H1 (cell line): ENCODE measurements at regions not wholly inside any gene's neighbourhood (a gene's known extent, or its start where the extent isn't known, plus 50 kb on each side); places are given as distances from the start of the nearest gene placed in this dataset.

Experiments
- CTCF ChIA-PET: fragments of 300-600 bp; sonication (Branson Sonifier 250); formaldehyde crosslinking; loops from one replicate; lab custom pipeline; 2021; ENCODE audit not compliant: partially characterized antibody; lab: Charles Lee
- POLR2A ChIA-PET: fragments of 300-600 bp; sonication (Branson Sonifier 250); formaldehyde crosslinking; loops from one replicate; lab custom pipeline; 2021; ENCODE audit warnings: inconsistent platforms; ENCODE audit not compliant: partially characterized antibody; lab: Charles Lee
- DNase-seq, 2 experiments: peaks; one replicate each; pipeline versions ENCODE4 v3.0.0 to v3.0.0-alpha.2; 2010 to 2022; ENCODE audit warnings: low spot score in 2 of 2, low read depth in 1 of 2, mixed read lengths in 1 of 2
- FAIRE-seq: peaks from 2 replicates; lab custom pipeline; 2011; peaks lifted over from hg19 to GRCh38; lab: Jason Lieb, UNC
- H2AFZ ChIP-seq: 2 replicates; pipeline ENCODE4 v1.8.1; 2012; ENCODE audit warnings: low read length, inconsistent platforms
- H2AK5ac ChIP-seq: 2 replicates; pipeline ENCODE4 v1.6.1; 2013; ENCODE audit warnings: low read depth, low read length
- H2BK120ac ChIP-seq: replicated peaks from 2 replicates; pipeline ENCODE3; 2013; ENCODE audit warnings: low read depth, low read length, inconsistent platforms
- H2BK12ac ChIP-seq: 2 replicates; pipeline ENCODE4 v1.6.1; 2013; ENCODE audit warnings: low read depth, low read length
- H2BK15ac ChIP-seq: 2 replicates; pipeline ENCODE4 v1.6.1; 2013; ENCODE audit warnings: low read length
- H2BK20ac ChIP-seq: 2 replicates; pipeline ENCODE4 v1.6.1; 2013; ENCODE audit warnings: low read length
- H2BK5ac ChIP-seq: 2 replicates; pipeline ENCODE4 v1.6.1; 2013; ENCODE audit warnings: low read depth, low read length
- H3K14ac ChIP-seq: 2 replicates; pipeline ENCODE4 v1.6.1; 2013; ENCODE audit warnings: inconsistent platforms; ENCODE audit not compliant: insufficient read length
- H3K18ac ChIP-seq: 2 replicates; pipeline ENCODE4 v1.6.1; 2013; ENCODE audit warnings: low read length; ENCODE audit errors: extremely low read depth
- H3K23ac ChIP-seq: 2 replicates; pipeline ENCODE4 v1.6.1; 2013; ENCODE audit warnings: inconsistent platforms; ENCODE audit not compliant: insufficient read length
- H3K23me2 ChIP-seq: 2 replicates; pipeline ENCODE4 v1.6.1; 2013; ENCODE audit warnings: low read depth, low read length
- H3K27ac ChIP-seq: 2 replicates; pipeline ENCODE4 v1.6.1; 2011; ENCODE audit warnings: low read depth, low read length, inconsistent platforms
- H3K27me3 ChIP-seq, 4 experiments: replicated peaks in 1 of 4; 1 replicate in 1 of 4; 2 replicates in 3 of 4; pipeline versions ENCODE4 v1.6.1 to v1.8.1; 2011 to 2013; ENCODE audit warnings: low read length in 3 of 4, mild to moderate bottlenecking in 3 of 4, inconsistent platforms in 2 of 4, mixed read lengths in 2 of 4, moderate library complexity in 1 of 4; ENCODE audit not compliant: control insufficient read depth in 3 of 4, insufficient read depth in 3 of 4; ENCODE audit errors: extremely low read depth in 1 of 4
- H3K36me3 ChIP-seq, 4 experiments: 2 replicates each; pipeline versions ENCODE4 v1.6.1 to v1.8.1; 2011 to 2013; ENCODE audit warnings: mild to moderate bottlenecking in 4 of 4, low read length in 3 of 4, moderate library complexity in 2 of 4, control low read depth in 1 of 4, inconsistent platforms in 1 of 4; ENCODE audit not compliant: insufficient read depth in 4 of 4, control insufficient read depth in 2 of 4
- H3K4ac ChIP-seq: replicated peaks from 2 replicates; pipeline ENCODE3; 2013; ENCODE audit warnings: low read length, low read depth, mixed read lengths, inconsistent platforms; ENCODE audit not compliant: insufficient read length
- H3K4me1 ChIP-seq, 4 experiments: replicated peaks in 1 of 4; 1 replicate in 1 of 4; 2 replicates in 3 of 4; pipeline versions ENCODE4 v1.6.1 to v1.8.1; 2011 to 2013; ENCODE audit warnings: low read length in 3 of 4, inconsistent platforms in 2 of 4, mixed read lengths in 1 of 4; ENCODE audit not compliant: insufficient read depth in 4 of 4, control insufficient read depth in 3 of 4
- H3K4me2 ChIP-seq, 2 experiments: 2 replicates each; pipeline versions ENCODE4 v1.6.1 to v1.8.1; 2011 to 2013; ENCODE audit warnings: low read depth in 2 of 2, low read length in 2 of 2, control low read depth in 1 of 2, inconsistent platforms in 1 of 2, mild to moderate bottlenecking in 1 of 2; ENCODE audit not compliant: insufficient read depth in 1 of 2
- H3K4me3 ChIP-seq, 4 experiments: fragments of 200-600, 300-600 bp in 1 of 4; sonication (generic), shearing (Covaris generic), sonication (Bioruptor Twin) in 1 of 4; 2 replicates each; pipeline versions ENCODE4 v1.5.1 to v1.8.1; 2011 to 2016; ENCODE audit warnings: low read length in 4 of 4, low read depth in 3 of 4, control low read depth in 2 of 4, inconsistent platforms in 2 of 4, mild to moderate bottlenecking in 2 of 4, mixed read lengths in 1 of 4, moderate library complexity in 1 of 4; ENCODE audit not compliant: insufficient read depth in 2 of 4; ENCODE audit errors: extremely low read depth in 1 of 4
- H3K56ac ChIP-seq: replicated peaks from 2 replicates; pipeline ENCODE3; 2013; ENCODE audit warnings: low read depth, mild to moderate bottlenecking, mixed read lengths, low read length, inconsistent platforms; ENCODE audit not compliant: insufficient read length
- H3K79me1 ChIP-seq: 2 replicates; pipeline ENCODE4 v1.6.1; 2013; ENCODE audit warnings: low read depth, low read length, control low read depth
- H3K79me2 ChIP-seq, 2 experiments: 2 replicates each; pipeline versions ENCODE4 v1.6.1 to v1.8.1; 2012 to 2013; ENCODE audit warnings: low read length in 2 of 2, mild to moderate bottlenecking in 2 of 2, inconsistent platforms in 1 of 2; ENCODE audit not compliant: insufficient read depth in 2 of 2, control insufficient read depth in 1 of 2
- H3K9ac ChIP-seq, 4 experiments: replicated peaks in 1 of 4; 1 replicate in 1 of 4; 2 replicates in 3 of 4; pipeline versions ENCODE4 v1.6.1 to v1.8.1; 2011 to 2013; ENCODE audit warnings: low read depth in 3 of 4, low read length in 3 of 4, control low read depth in 2 of 4, mild to moderate bottlenecking in 2 of 4, moderate library complexity in 2 of 4, inconsistent platforms in 1 of 4; ENCODE audit errors: extremely low read depth in 1 of 4
- H3K9me3 ChIP-seq, 2 experiments: 2 replicates each; pipeline versions ENCODE4 v1.6.1 to v1.8.1; 2012 to 2013; ENCODE audit warnings: mild to moderate bottlenecking in 2 of 2, moderate library complexity in 2 of 2, control low read depth in 1 of 2, inconsistent platforms in 1 of 2, low read depth in 1 of 2, low read length in 1 of 2, mixed read lengths in 1 of 2; ENCODE audit not compliant: insufficient read depth in 2 of 2
- H4K20me1 ChIP-seq, 2 experiments: replicated peaks in 1 of 2; 2 replicates each; pipeline versions ENCODE3 to v1.8.1; 2011 to 2013; ENCODE audit warnings: inconsistent platforms in 2 of 2, low read length in 2 of 2, mild to moderate bottlenecking in 1 of 2; ENCODE audit not compliant: insufficient read depth in 2 of 2, control insufficient read depth in 1 of 2
- H4K5ac ChIP-seq: 2 replicates; pipeline ENCODE4 v1.6.1; 2013; ENCODE audit warnings: low read length, low read depth, mixed read lengths, inconsistent platforms; ENCODE audit not compliant: insufficient read length
- H4K8ac ChIP-seq: 2 replicates; pipeline ENCODE4 v1.8.0; 2013; ENCODE audit warnings: mild to moderate bottlenecking, moderate library complexity, low read length, inconsistent platforms; ENCODE audit not compliant: insufficient read depth; ENCODE audit errors: extremely low read depth
- H4K91ac ChIP-seq: replicated peaks from 2 replicates; pipeline ENCODE3; 2013; ENCODE audit warnings: low read length, mixed read lengths, inconsistent platforms; ENCODE audit not compliant: insufficient read length
- BRCA1 ChIP-seq: IDR thresholded peaks from 2 replicates; pipeline ENCODE4 v1.6.1; 2012; ENCODE audit warnings: low read depth, low read length, improper control_type of control experiment
- EGR1 ChIP-seq: IDR thresholded peaks from 2 replicates; pipeline ENCODE4 v1.6.1; 2011; ENCODE audit warnings: low read depth, low read length, borderline replicate concordance
- HDAC2 ChIP-seq, 2 experiments: fragments of 300-600 bp in 1 of 2; sonication (generic) in 1 of 2; IDR thresholded peaks; 2 replicates each; pipeline ENCODE4 v1.6.1; 2011 to 2012; ENCODE audit warnings: low read depth in 2 of 2, low read length in 2 of 2, mild to moderate bottlenecking in 2 of 2, moderate library complexity in 2 of 2, borderline replicate concordance in 1 of 2, inconsistent platforms in 1 of 2
- WGBS, 2 experiments: shearing (Covaris generic) in 1 of 2; methylation state at CpG; one replicate each; pipeline versions ENCODE4 v1.1.6 to v1.1.7; 2013 to 2015; ENCODE audit warnings: low lambda C conversion rate in 2 of 2, mixed read lengths in 2 of 2, inconsistent platforms in 1 of 2, low coverage in 1 of 2, missing lambda C conversion rate in 1 of 2; ENCODE audit not compliant: insufficient replicate concordance in 2 of 2, insufficient coverage in 1 of 2, insufficient read length in 1 of 2; ENCODE audit errors: extremely low coverage in 1 of 2, missing lambda C conversion rate in 1 of 2; 5-methylcytosine and 5-hydroxymethylcytosine counted together

DNA sequence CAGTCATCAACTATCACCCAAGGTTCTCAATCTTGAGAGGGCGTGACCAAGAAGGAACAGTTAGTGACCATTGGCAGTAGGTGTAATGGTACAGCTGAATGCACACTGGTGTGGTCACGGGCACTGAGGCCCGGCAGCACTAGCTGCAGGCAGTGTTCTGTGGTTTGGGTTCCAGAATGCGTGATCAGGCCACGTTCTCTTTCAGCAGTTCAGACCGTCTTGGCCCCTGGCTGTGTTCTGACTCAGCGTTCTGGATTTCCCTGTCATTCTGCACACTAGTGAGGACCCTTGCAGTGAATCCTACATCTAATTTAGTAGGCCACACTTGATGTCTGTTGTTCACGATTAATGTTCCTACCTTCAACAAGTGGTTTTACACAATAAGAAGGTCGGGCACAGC lies 220.5 kb upstream of the SLCO3A1 start:
- no peaks in the 10 kb centered on the region for H4K20me1 ChIP-seq
- H3K79me1 ChIP-seq: no peaks in the 10 kb centered on the region; the same call in 1 of the 2 replicates
- no peak overlapping the region for H2BK12ac ChIP-seq
- no peak overlapping the region for H3K4ac ChIP-seq
- no peak overlapping the region for H3K18ac ChIP-seq
- H3K27me3 ChIP-seq: no peaks in the 10 kb centered on the region
- no peak overlapping the region for H3K56ac ChIP-seq
- no peak overlapping the region for H3K14ac ChIP-seq
- no peak overlapping the region for H2BK5ac ChIP-seq
- H3K23me2 ChIP-seq: no peaks in the 10 kb centered on the region
- H3K4me2 ChIP-seq: no peak overlapping the region
- no peak overlapping the region for H3K27ac ChIP-seq
- H4K5ac ChIP-seq: no peak overlapping the region
- H3K36me3 ChIP-seq: no peaks in the 10 kb centered on the region
- H2BK20ac ChIP-seq: no peak overlapping the region
- FAIRE-seq (no peak), DNase-seq (no peak)
- no peak overlapping the region for H3K4me3 ChIP-seq
- H3K9ac ChIP-seq: no peak overlapping the region
- H3K9me3 ChIP-seq: no peaks in the 10 kb centered on the region
- H4K8ac ChIP-seq: no peak overlapping the region
- H3K79me2 ChIP-seq: no peaks in the 10 kb centered on the region
- H2BK15ac ChIP-seq: no peak overlapping the region
- no peak overlapping the region for H2AFZ ChIP-seq
- H2AK5ac ChIP-seq: no peak overlapping the region
- no peak overlapping the region for H2BK120ac ChIP-seq
- H4K91ac ChIP-seq: no peak overlapping the region
- CTCF ChIA-PET: no interaction called here
- 96% methylated on average over 9 of the region's 9 CpGs; no CpG with 5 or more reads in 1 of the 2 experiments for WGBS, 2 experiments
- no peak for TF ChIP-seq EGR1
- no peak for TF ChIP-seq BRCA1
- no peak for TF ChIP-seq HDAC2 (IDR thresholded peaks at IDR 0.05; ENCODE audit: borderline replicate concordance in 1 of 2, low read depth in 2 of 2, low read length in 2 of 2)
- no peak overlapping the region for H3K23ac ChIP-seq
- no peaks in the 10 kb centered on the region for H3K4me1 ChIP-seq
- POLR2A ChIA-PET: no interaction called here
